ENCODE measurements at regions not wholly inside any gene's neighbourhood (a gene's known extent, or its start where the extent isn't known, plus 50 kb on each side); places are given as distances from the start of the nearest gene placed in this dataset.
"Not testable (repeated sequence)": the region's sequence is repeated elsewhere in the genome, so short reads cannot be mapped to it uniquely, and the experiment has no call there.

DNA sequence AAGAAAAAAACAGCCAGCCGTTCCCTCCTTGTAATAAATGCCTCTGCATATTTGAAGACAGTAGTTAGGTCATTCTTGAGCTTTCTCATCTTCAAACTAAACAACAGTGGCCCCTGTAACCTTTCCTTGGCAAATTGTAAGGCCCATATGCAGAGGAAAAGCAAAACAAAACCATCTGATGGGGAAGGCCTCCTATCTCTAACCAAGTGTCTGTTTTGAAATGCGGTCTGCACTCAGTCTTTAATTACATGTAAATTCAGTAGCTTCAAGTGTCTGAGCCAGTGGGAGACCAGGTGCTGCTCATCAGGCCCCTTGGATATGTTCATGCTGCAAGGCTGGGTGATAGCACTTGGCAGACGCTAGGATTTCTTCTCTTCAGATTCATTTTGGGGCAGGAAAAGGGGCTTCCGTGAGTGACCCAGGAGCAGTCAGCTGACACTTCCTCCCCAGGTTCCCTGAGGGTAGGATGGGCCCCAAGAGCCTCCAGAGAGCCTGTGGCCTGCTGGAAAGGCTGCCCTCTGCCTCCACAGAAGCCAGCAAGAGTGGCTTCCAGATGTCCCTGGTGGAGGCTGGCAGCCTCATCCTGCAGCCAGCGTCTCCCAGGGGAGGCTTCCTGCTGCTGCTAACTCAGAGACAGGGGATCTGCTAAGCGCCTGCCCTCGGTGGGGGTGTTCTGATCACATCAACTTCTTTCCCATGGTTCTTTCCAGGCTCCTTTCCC is 60.2 kb upstream of the PLGLB2 start:
- not testable (repeated sequence) for TF ChIP-seq CTCF (IDR thresholded peaks at IDR 0.05; ENCODE audit: extremely low read depth in 1 of 2, insufficient read depth in 1 of 2, low read depth in 1 of 2, low read length in 2 of 2); POLR2AphosphoS5 (IDR thresholded peaks at IDR 0.05; ENCODE audit: insufficient read depth, low read depth, low read length)
